ENCODE measurements at regions not wholly inside any gene's neighbourhood (a gene's known extent, or its start where the extent isn't known, plus 50 kb on each side); places are given as distances from the start of the nearest gene placed in this dataset.

DNA sequence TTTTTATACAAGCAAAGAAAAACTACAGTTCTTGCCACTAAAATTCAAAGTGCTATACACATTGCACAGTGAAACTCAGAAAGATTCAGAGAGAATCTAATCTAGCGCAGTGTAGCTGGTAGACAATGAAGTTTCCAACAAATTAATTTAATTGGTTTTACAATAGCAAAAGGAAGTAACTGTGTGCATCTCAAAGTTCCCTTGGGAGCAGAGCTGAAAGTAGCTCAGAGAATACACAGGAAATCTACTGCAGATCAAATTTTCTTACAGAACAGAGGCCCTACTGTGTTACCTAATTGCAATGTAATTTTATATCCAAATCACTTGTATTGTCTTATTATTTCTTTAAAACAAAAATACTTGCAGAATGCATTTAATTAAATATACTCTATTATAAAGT is 1396.2 kb upstream of the TENM4 start:
- Histone ChIP-seq H3K4me1 (ENCODE audit: low read depth) (no peaks in the 10 kb centered on the region), H3K27ac (no peak overlapping the region), H3K27me3 (no peaks in the 10 kb centered on the region), H3K9me3 (ENCODE audit: low read depth) (no peaks in the 10 kb centered on the region), H3K36me3 (no peaks in the 10 kb centered on the region), H3K4me3 (no peak overlapping the region)
- no peak for DNase-seq (ENCODE audit: low read depth in 1 of 2, low spot score in 1 of 2)
- TF ChIP-seq, protein P1, sequence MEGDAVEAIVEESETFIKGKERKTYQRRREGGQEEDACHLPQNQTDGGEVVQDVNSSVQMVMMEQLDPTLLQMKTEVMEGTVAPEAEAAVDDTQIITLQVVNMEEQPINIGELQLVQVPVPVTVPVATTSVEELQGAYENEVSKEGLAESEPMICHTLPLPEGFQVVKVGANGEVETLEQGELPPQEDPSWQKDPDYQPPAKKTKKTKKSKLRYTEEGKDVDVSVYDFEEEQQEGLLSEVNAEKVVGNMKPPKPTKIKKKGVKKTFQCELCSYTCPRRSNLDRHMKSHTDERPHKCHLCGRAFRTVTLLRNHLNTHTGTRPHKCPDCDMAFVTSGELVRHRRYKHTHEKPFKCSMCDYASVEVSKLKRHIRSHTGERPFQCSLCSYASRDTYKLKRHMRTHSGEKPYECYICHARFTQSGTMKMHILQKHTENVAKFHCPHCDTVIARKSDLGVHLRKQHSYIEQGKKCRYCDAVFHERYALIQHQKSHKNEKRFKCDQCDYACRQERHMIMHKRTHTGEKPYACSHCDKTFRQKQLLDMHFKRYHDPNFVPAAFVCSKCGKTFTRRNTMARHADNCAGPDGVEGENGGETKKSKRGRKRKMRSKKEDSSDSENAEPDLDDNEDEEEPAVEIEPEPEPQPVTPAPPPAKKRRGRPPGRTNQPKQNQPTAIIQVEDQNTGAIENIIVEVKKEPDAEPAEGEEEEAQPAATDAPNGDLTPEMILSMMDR (IDR thresholded peaks at IDR 0.05; ENCODE audit: low read depth, low read length), result no peak

DNA sequence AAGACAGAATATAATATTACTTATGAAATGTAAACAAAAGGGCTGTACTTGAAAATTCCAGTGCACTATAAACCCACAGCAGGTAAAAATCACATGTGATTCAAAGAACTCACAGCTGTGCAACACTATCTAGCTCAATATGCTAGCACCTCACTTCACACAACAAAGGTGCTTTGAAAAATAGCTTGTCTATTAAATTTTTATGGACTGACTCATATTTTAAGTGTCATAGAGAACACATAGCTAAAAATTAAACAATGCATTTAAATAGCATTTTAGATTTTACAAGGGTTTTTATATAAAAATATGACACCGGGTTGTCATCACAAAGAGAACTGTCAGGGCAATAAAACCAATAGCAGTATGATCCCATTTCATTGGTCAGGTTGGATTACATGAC is 1390.5 kb upstream of the TENM4 start:
- no peaks in the 10 kb centered on the region for H3K9me3 ChIP-seq (ENCODE audit: low read depth)
- H3K36me3 ChIP-seq, result no peaks in the 10 kb centered on the region
- H3K27me3 ChIP-seq, result no peaks in the 10 kb centered on the region
- no peak overlapping the region for H3K4me3 ChIP-seq
- H3K27ac ChIP-seq, result no peak overlapping the region
- no peak for DNase-seq (ENCODE audit: low read depth in 1 of 2, low spot score in 1 of 2)
- H3K4me1 ChIP-seq (ENCODE audit: low read depth), result no peaks in the 10 kb centered on the region
- TF ChIP-seq, protein P1 (IDR thresholded peaks at IDR 0.05; ENCODE audit: low read depth, low read length), result no peak

DNA sequence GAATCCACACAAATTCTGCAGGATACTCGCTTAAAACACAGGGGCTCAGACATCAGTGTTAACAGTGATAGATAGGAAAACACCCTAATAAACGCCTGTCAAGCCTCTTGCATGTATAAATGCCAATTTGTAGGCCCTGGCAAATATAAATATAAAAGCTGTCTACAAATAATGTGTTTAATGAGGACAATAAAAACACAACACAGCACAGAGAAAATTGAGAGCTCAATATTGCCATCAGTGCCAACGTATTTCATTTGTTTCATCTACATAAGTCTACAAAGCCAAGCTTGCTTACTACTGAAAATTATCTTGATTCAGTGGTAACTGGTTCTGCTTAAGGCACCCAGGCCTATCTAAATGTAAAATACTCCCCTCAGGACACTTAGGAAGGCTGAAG is 1387.0 kb upstream of the TENM4 start:
- no peaks in the 10 kb centered on the region for H3K27me3 ChIP-seq
- H3K4me1 ChIP-seq (ENCODE audit: low read depth), result no peaks in the 10 kb centered on the region
- no peak overlapping the region for H3K4me3 ChIP-seq
- no peak overlapping the region for H3K27ac ChIP-seq
- H3K36me3 ChIP-seq, result no peaks in the 10 kb centered on the region
- DNase-seq (ENCODE audit: low read depth in 1 of 2, low spot score in 1 of 2), result no peak
- no peaks in the 10 kb centered on the region for H3K9me3 ChIP-seq (ENCODE audit: low read depth)
- TF ChIP-seq, protein P1 (IDR thresholded peaks at IDR 0.05; ENCODE audit: low read depth, low read length), result no peak

DNA sequence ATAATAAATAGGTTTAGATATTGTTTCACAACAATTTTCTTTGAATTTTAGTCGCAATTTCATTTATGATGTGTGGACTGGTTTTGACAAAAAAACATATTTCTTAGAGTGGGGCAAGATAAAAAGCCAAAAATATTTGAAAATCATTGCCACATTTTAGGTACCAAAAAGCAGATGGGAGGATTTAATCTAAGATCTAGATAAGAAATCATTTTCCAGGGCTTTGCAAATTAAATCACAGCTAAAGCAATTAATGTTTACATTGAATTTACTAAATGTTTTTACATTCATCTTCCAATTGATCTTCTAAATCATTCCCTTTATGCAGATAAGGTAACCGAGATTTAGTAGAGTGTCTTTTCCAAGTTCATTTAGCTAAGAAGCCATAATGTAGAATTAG is 1386.0 kb upstream of the TENM4 start:
- DNase-seq (ENCODE audit: low read depth in 1 of 2, low spot score in 1 of 2), result no peak
- Histone ChIP-seq H3K4me3 (no peak overlapping the region), H3K4me1 (ENCODE audit: low read depth) (no peaks in the 10 kb centered on the region), H3K9me3 (ENCODE audit: low read depth) (no peaks in the 10 kb centered on the region), H3K27ac (no peak overlapping the region), H3K27me3 (no peaks in the 10 kb centered on the region), H3K36me3 (no peaks in the 10 kb centered on the region)
- TF ChIP-seq, protein P1 (IDR thresholded peaks at IDR 0.05; ENCODE audit: low read depth, low read length), result no peak

DNA sequence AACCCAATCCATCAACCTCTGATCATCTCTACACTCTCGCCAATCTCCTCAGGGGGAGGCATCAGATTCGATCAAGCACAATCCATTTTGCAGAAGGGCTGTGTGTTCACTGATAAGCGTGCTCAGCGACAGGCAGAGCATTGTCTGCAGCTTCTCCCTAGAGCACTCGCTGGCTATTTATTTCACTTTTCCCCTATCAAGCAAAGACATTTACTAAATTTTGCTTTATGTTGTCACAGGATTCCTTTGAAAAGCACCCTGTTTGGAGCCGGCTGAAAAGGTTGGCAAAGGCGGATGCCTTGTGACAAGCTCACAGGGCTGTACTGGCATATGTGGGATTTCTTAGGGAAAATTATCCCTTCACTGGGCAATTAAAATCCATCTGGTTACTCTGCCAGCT is 1381.5 kb upstream of the TENM4 start:
- Histone ChIP-seq H3K27me3 (no peaks in the 10 kb centered on the region), H3K27ac (no peak overlapping the region)

More for the DNA sequence above, 1381.5 kb upstream of the TENM4 start:
- Histone ChIP-seq H3K36me3 (no peaks in the 10 kb centered on the region), H3K4me1 (ENCODE audit: low read depth) (no peaks in the 10 kb centered on the region), H3K4me3 (no peak overlapping the region), H3K9me3 (ENCODE audit: low read depth) (no peaks in the 10 kb centered on the region)
- DNase-seq (ENCODE audit: low read depth in 1 of 2, low spot score in 1 of 2), result no peak
- TF ChIP-seq, protein P1 (IDR thresholded peaks at IDR 0.05; ENCODE audit: low read depth, low read length), result no peak
